GM23338 (cell line): ENCODE measurements at regions not wholly inside any gene's neighbourhood (a gene's known extent, or its start where the extent isn't known, plus 50 kb on each side); places are given as distances from the start of the nearest gene placed in this dataset.
A peak's percentile ranks its signal among the peaks of the same experiment; 100 is the strongest.
"Not testable (repeated sequence)": the region's sequence is repeated elsewhere in the genome, so short reads cannot be mapped to it uniquely, and the experiment has no call there.

Source experiments
- ATAC-seq: fragments of 200-7000 bp; cut with Tn5 transposase; 3 replicates; pipeline ENCODE4 v1.9.1; 2020
- DNase-seq: peaks from one replicate; pipeline ENCODE4 v3.0.0-alpha.2; 2015; ENCODE audit warnings: low spot score
- H2AFZ ChIP-seq: fragments of 200-600 bp; sonication (generic); 2 replicates; pipeline ENCODE4 v1.8.0; 2016; ENCODE audit warnings: antibody characterized with exemption, mild to moderate bottlenecking, moderate library complexity
- H3F3A ChIP-seq: fragments of 200-600 bp; sonication (generic); replicated peaks from 2 replicates; pipeline ENCODE4 v1.8.0; 2017; ENCODE audit warnings: antibody characterized with exemption, mixed run types, low read depth
- H3K27ac ChIP-seq: fragments of 200-600 bp; sonication (generic); 2 replicates; pipeline ENCODE4 v1.6.1; 2016; ENCODE audit warnings: low read depth
- H3K27me3 ChIP-seq: fragments of 200-600 bp; sonication (generic); 2 replicates; pipeline ENCODE4 v1.8.0; 2016; ENCODE audit warnings: mild to moderate bottlenecking, mixed run types, moderate library complexity; ENCODE audit not compliant: insufficient read depth
- H3K36me3 ChIP-seq: fragments of 200-600 bp; sonication (generic); 2 replicates; pipeline ENCODE4 v1.8.0; 2016; ENCODE audit warnings: mild to moderate bottlenecking; ENCODE audit not compliant: insufficient read depth
- H3K4me1 ChIP-seq: fragments of 200-600 bp; sonication (generic); 2 replicates; pipeline ENCODE4 v1.8.0; 2016; ENCODE audit warnings: mild to moderate bottlenecking, moderate library complexity; ENCODE audit not compliant: insufficient read depth
- H3K4me2 ChIP-seq: fragments of 200-600 bp; sonication (generic); 2 replicates; pipeline ENCODE4 v1.7.1; 2017; ENCODE audit warnings: mixed run types
- H3K4me3 ChIP-seq: fragments of 200-600 bp; sonication (generic); 2 replicates; pipeline ENCODE4 v1.6.1; 2016; ENCODE audit warnings: mixed run types
- H3K79me2 ChIP-seq: fragments of 200-600 bp; sonication (generic); replicated peaks from 2 replicates; pipeline ENCODE4 v1.8.0; 2017; ENCODE audit warnings: mild to moderate bottlenecking; ENCODE audit not compliant: insufficient read depth
- H3K9me2 ChIP-seq: fragments of 200-600 bp; sonication (generic); 2 replicates; pipeline ENCODE4 v1.8.0; 2017; ENCODE audit not compliant: insufficient read depth
- H4K20me1 ChIP-seq: fragments of 200-600 bp; sonication (generic); replicated peaks from 2 replicates; pipeline ENCODE4 v1.8.0; 2017; ENCODE audit warnings: mild to moderate bottlenecking; ENCODE audit not compliant: insufficient read depth
- H3K27ac Mint-ChIP-seq: 2 replicates; pipeline ENCODE4 v1.8.0; 2020; ENCODE audit warnings: inconsistent platforms, mild to moderate bottlenecking, moderate library complexity, mixed read lengths
- H3K27me3 Mint-ChIP-seq: 3 replicates; pipeline ENCODE4 v1.8.0; 2022; ENCODE audit warnings: low read depth, mild to moderate bottlenecking, moderate library complexity, mixed read lengths, inconsistent platforms; ENCODE audit not compliant: insufficient read depth, poor library complexity
- H3K36me3 Mint-ChIP-seq: 3 replicates; pipeline ENCODE4 v1.8.0; 2021; ENCODE audit warnings: low read depth, mild to moderate bottlenecking, inconsistent platforms, moderate library complexity, mixed read lengths
- H3K4me1 Mint-ChIP-seq: 3 replicates; pipeline ENCODE4 v1.8.0; 2020; ENCODE audit warnings: mild to moderate bottlenecking, inconsistent platforms, mixed read lengths
- H3K4me3 Mint-ChIP-seq: 3 replicates; pipeline ENCODE4 v1.8.0; 2021; ENCODE audit warnings: moderate library complexity, mild to moderate bottlenecking, inconsistent platforms, mixed read lengths
- H3K9me3 Mint-ChIP-seq: 3 replicates; pipeline ENCODE4 v1.8.0; 2020; ENCODE audit warnings: moderate library complexity, mild to moderate bottlenecking, inconsistent platforms, mixed read lengths
- NANOG ChIP-seq: IDR thresholded peaks from 2 replicates; pipeline ENCODE4 v1.6.1; 2016; ENCODE audit warnings: antibody characterized with exemption, borderline replicate concordance
- POLR2AphosphoS5 ChIP-seq: IDR thresholded peaks from 2 replicates; pipeline ENCODE4 v1.6.1; 2016; ENCODE audit warnings: antibody characterized with exemption, low read depth
- ZNF331 ChIP-seq: fragments of 250-450 bp; sonication (Bioruptor Pico); IDR thresholded peaks from 2 replicates; pipeline ENCODE4 v1.5.0; 2020; ENCODE audit warnings: low read depth, mild to moderate bottlenecking, moderate library complexity
- TF ChIP-seq, protein P1 (sequence below): IDR thresholded peaks from 2 replicates; pipeline ENCODE4 v1.6.1; 2016; ENCODE audit warnings: antibody characterized with exemption
- TF ChIP-seq, protein P2 (sequence below): fragments of 250-450 bp; sonication (Bioruptor Pico); IDR thresholded peaks from 2 replicates; pipeline ENCODE4 v1.5.0; 2020; ENCODE audit warnings: mild to moderate bottlenecking, moderate library complexity

DNA sequence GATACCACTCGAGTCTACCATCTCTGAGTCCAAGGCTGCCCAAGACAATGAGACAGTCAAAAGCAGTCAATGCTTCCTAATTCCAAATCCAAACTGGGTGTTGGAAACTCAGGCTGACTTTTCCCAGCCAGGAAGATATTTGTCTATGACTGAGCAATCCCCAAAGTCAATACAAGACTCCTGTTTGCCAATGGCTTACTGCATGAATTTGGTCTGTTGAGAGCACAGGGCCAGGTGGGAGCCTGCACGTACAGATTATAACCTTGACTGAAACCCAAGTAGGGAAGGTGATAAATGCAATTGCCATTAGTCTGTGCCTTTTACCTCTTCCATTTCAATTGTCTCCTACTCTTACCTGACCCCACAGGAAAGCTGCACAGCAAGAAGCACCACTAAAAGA lies 72.6 kb upstream of the PPARGC1A start:
- no peak overlapping the region for H3K4me2 ChIP-seq
- H3K4me3 Mint-ChIP-seq: no peak overlapping the region
- H3K4me1 Mint-ChIP-seq: peaks cover 4% of the 10 kb centered on the region; the same call in 2 of the 3 replicates
- H3F3A ChIP-seq: no peaks in the 10 kb centered on the region
- no peaks in the 10 kb centered on the region for H3K9me3 Mint-ChIP-seq
- no peaks in the 10 kb centered on the region for H3K36me3 Mint-ChIP-seq
- no peaks in the 10 kb centered on the region for H4K20me1 ChIP-seq
- peaks cover 20% of the 10 kb centered on the region; the same call in 1 of the 2 replicates for H3K9me2 ChIP-seq
- H3K27me3 ChIP-seq: no peaks in the 10 kb centered on the region
- no peak for DNase-seq
- TF ChIP-seq, protein P1, sequence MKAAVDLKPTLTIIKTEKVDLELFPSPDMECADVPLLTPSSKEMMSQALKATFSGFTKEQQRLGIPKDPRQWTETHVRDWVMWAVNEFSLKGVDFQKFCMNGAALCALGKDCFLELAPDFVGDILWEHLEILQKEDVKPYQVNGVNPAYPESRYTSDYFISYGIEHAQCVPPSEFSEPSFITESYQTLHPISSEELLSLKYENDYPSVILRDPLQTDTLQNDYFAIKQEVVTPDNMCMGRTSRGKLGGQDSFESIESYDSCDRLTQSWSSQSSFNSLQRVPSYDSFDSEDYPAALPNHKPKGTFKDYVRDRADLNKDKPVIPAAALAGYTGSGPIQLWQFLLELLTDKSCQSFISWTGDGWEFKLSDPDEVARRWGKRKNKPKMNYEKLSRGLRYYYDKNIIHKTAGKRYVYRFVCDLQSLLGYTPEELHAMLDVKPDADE: no peak
- no peak for TF ChIP-seq POLR2AphosphoS5
- no peak for TF ChIP-seq ZNF331 (CRISPR knock-in tag)
- TF ChIP-seq NANOG: no peak
- TF ChIP-seq, protein P2, sequence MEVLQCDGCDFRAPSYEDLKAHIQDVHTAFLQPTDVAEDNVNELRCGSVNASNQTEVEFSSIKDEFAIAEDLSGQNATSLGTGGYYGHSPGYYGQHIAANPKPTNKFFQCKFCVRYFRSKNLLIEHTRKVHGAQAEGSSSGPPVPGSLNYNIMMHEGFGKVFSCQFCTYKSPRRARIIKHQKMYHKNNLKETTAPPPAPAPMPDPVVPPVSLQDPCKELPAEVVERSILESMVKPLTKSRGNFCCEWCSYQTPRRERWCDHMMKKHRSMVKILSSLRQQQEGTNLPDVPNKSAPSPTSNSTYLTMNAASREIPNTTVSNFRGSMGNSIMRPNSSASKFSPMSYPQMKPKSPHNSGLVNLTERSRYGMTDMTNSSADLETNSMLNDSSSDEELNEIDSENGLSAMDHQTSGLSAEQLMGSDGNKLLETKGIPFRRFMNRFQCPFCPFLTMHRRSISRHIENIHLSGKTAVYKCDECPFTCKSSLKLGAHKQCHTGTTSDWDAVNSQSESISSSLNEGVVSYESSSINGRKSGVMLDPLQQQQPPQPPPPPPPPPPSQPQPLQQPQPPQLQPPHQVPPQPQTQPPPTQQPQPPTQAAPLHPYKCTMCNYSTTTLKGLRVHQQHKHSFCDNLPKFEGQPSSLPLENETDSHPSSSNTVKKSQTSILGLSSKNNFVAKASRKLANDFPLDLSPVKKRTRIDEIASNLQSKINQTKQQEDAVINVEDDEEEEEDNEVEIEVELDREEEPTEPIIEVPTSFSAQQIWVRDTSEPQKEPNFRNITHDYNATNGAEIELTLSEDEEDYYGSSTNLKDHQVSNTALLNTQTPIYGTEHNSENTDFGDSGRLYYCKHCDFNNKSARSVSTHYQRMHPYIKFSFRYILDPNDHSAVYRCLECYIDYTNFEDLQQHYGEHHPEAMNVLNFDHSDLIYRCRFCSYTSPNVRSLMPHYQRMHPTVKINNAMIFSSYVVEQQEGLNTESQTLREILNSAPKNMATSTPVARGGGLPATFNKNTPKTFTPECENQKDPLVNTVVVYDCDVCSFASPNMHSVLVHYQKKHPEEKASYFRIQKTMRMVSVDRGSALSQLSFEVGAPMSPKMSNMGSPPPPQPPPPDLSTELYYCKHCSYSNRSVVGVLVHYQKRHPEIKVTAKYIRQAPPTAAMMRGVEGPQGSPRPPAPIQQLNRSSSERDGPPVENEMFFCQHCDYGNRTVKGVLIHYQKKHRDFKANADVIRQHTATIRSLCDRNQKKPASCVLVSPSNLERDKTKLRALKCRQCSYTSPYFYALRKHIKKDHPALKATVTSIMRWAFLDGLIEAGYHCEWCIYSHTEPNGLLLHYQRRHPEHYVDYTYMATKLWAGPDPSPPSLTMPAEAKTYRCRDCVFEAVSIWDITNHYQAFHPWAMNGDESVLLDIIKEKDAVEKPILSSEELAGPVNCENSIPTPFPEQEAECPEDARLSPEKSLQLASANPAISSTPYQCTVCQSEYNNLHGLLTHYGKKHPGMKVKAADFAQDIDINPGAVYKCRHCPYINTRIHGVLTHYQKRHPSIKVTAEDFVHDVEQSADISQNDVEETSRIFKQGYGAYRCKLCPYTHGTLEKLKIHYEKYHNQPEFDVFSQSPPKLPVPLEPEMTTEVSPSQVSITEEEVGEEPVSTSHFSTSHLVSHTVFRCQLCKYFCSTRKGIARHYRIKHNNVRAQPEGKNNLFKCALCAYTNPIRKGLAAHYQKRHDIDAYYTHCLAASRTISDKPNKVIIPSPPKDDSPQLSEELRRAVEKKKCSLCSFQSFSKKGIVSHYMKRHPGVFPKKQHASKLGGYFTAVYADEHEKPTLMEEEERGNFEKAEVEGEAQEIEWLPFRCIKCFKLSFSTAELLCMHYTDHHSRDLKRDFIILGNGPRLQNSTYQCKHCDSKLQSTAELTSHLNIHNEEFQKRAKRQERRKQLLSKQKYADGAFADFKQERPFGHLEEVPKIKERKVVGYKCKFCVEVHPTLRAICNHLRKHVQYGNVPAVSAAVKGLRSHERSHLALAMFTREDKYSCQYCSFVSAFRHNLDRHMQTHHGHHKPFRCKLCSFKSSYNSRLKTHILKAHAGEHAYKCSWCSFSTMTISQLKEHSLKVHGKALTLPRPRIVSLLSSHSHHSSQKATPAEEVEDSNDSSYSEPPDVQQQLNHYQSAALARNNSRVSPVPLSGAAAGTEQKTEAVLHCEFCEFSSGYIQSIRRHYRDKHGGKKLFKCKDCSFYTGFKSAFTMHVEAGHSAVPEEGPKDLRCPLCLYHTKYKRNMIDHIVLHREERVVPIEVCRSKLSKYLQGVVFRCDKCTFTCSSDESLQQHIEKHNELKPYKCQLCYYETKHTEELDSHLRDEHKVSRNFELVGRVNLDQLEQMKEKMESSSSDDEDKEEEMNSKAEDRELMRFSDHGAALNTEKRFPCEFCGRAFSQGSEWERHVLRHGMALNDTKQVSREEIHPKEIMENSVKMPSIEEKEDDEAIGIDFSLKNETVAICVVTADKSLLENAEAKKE (CRISPR knock-in tag): no peak
- no peak overlapping the region for H3K27ac ChIP-seq
- H3K4me3 ChIP-seq: no peak overlapping the region
- ATAC-seq: no peak
- no peak overlapping the region for H2AFZ ChIP-seq
- no peaks in the 10 kb centered on the region for H3K79me2 ChIP-seq
- H3K4me1 ChIP-seq: no peaks in the 10 kb centered on the region
- H3K36me3 ChIP-seq: no peaks in the 10 kb centered on the region
- H3K27ac Mint-ChIP-seq: 0 out of 2 replicates have a peak overlapping the region, but pooled peaks have one; percentile 42
- peaks cover 4% of the 10 kb centered on the region for H3K27me3 Mint-ChIP-seq

DNA sequence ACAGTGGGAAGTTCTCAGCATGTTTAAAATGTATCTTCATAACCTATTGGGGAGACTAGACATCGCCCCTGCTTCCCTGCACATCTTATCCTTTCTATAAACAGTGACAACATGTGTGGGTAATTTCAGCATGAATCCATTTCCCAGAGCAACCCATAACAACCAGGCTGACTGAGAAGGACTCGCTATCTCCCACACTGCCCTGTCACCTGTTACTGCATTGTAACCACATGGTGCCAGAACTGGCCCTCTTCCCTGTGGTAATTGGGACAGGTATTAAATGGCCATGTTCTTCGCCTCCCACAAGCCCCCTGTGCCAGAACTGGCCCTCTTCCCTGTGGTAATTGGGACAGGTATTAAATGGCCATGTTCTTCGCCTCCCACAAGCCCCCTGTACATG lies 71.5 kb upstream of the PPARGC1A start:
- not testable (repeated sequence) for H3K4me3 ChIP-seq, H3K4me1 Mint-ChIP-seq, H3F3A ChIP-seq, H3K27me3 ChIP-seq, H3K27me3 Mint-ChIP-seq, H3K4me3 Mint-ChIP-seq, H3K4me2 ChIP-seq, H2AFZ ChIP-seq, H3K36me3 Mint-ChIP-seq, H3K36me3 ChIP-seq, ATAC-seq, H4K20me1 ChIP-seq, H3K79me2 ChIP-seq, H3K27ac ChIP-seq, H3K9me3 Mint-ChIP-seq, H3K4me1 ChIP-seq, DNase-seq
- peaks cover 20% of the 10 kb centered on the region; the same call in 1 of the 2 replicates for H3K9me2 ChIP-seq
- peak overlapping the region; percentile 13; the same call in 1 of the 2 replicates for H3K27ac Mint-ChIP-seq
